Neural progenitor cell (in vitro differentiated cells): ENCODE measurements at regions not wholly inside any gene's neighbourhood (a gene's known extent, or its start where the extent isn't known, plus 50 kb on each side); places are given as distances from the start of the nearest gene placed in this dataset.

ENCODE experiments used
- CTCF ChIP-seq: fragments of 200-600 bp; sonication (generic); IDR thresholded peaks from 2 replicates; pipeline ENCODE4 v1.5.1; 2017; ENCODE audit warnings: antibody characterized with exemption, mild to moderate bottlenecking
- EZH2 ChIP-seq: fragments of 200-600 bp; sonication (generic); IDR thresholded peaks from 2 replicates; pipeline ENCODE4 v1.6.1; 2017; ENCODE audit warnings: antibody characterized with exemption, mild to moderate bottlenecking, moderate library complexity

- TF ChIP-seq CTCF (no peak), EZH2 (no peak)
These were observed 156.0 kb downstream of the RFPL4B start for GRCh38 chr6:112503091-112503596.
